GM12878 (cell line): ENCODE measurements at regions not wholly inside any gene's neighbourhood (a gene's known extent, or its start where the extent isn't known, plus 50 kb on each side); places are given as distances from the start of the nearest gene placed in this dataset.

Source experiments
- ATAC-seq: fragments of 200-7000 bp; cut with Tn5 transposase; 3 replicates; pipeline ENCODE4 v1.9.1; 2020; ENCODE audit warnings: mild to moderate bottlenecking, moderate library complexity
- BruUV-seq: library from RNA; stranded (reverse); fragments of 400-500 nt; replicated peaks from 2 replicates; lab custom pipeline; 2021; lab: Mats Ljungman, UMichigan
- CTCF ChIA-PET: fragments of 300-600 bp; sonication (Branson Sonifier 250); formaldehyde crosslinking; extraction: SDS; loops from one replicate; lab custom pipeline; 2021; ENCODE audit warnings: inconsistent platforms; lab: Yijun Ruan, JAX
- POLR2A ChIA-PET: fragments of 350-600 bp; formaldehyde crosslinking; extraction: SDS; loops from one replicate; lab custom pipeline; 2021; ENCODE audit warnings: inconsistent platforms; lab: Charles Lee
- RAD21 ChIA-PET: fragments of 300-600 bp; sonication (Branson Sonifier 250); formaldehyde crosslinking; loops from one replicate; lab custom pipeline; 2023; ENCODE audit warnings: antibody characterized with exemption; ENCODE audit not compliant: unreplicated experiment; lab: Charles Lee
- SMC1A ChIA-PET: fragments of 300-600 bp; sonication (Branson Sonifier 250); formaldehyde crosslinking; loops from one replicate; lab custom pipeline; 2023; ENCODE audit not compliant: unreplicated experiment, uncharacterized antibody; lab: Charles Lee
- DNase-seq: peaks from one replicate; pipeline ENCODE4 v3.0.0-alpha.2; 2011; ENCODE audit warnings: low read depth, low spot score
- FAIRE-seq: peaks from 3 replicates; lab custom pipeline; 2011; peaks lifted over from hg19 to GRCh38; lab: Jason Lieb, UNC
- H2AFZ ChIP-seq: 2 replicates; pipeline ENCODE4 v1.6.0; 2011; ENCODE audit warnings: low read depth, low read length, control low read depth; ENCODE audit not compliant: control insufficient read depth
- H3K27ac ChIP-seq: 2 replicates; pipeline ENCODE4 v1.5.1; 2011; ENCODE audit warnings: control low read depth; ENCODE audit not compliant: control insufficient read depth, insufficient read depth
- H3K27me3 ChIP-seq, 2 experiments: replicated peaks in 1 of 2; 2 replicates each; pipeline versions ENCODE4 v1.6.0 to v1.6.1; 2011; ENCODE audit warnings: low read length in 1 of 2; ENCODE audit not compliant: control insufficient read depth in 2 of 2, insufficient read depth in 2 of 2
- H3K36me3 ChIP-seq, 2 experiments: 2 replicates each; pipeline ENCODE4 v1.5.1; 2011; ENCODE audit warnings: low read length in 1 of 2; ENCODE audit not compliant: control insufficient read depth in 2 of 2, insufficient read depth in 2 of 2
- H3K4me1 ChIP-seq: 2 replicates; pipeline ENCODE4 v1.6.1; 2011; ENCODE audit warnings: mild to moderate bottlenecking, low read length, moderate library complexity, mixed read lengths; ENCODE audit not compliant: control insufficient read depth, insufficient read depth
- H3K4me2 ChIP-seq: 2 replicates; pipeline ENCODE4 v1.6.0; 2011; ENCODE audit warnings: control low read depth; ENCODE audit not compliant: control insufficient read depth, insufficient read depth
- H3K4me3 ChIP-seq: fragments of 200-600 bp; sonication (generic); 2 replicates; pipeline ENCODE4 v1.5.1; 2016
- H3K79me2 ChIP-seq: 2 replicates; pipeline ENCODE4 v1.6.0; 2011; ENCODE audit warnings: low read length; ENCODE audit not compliant: control insufficient read depth, insufficient read depth
- H3K9ac ChIP-seq: 2 replicates; pipeline ENCODE4 v1.8.0; 2011; ENCODE audit warnings: low read length, control low read depth, mixed read lengths; ENCODE audit not compliant: control insufficient read depth, insufficient read depth
- H3K9me3 ChIP-seq: replicated peaks from 3 replicates; pipeline ENCODE4 v1.5.1; 2011; ENCODE audit warnings: mild to moderate bottlenecking, low read length; ENCODE audit not compliant: control insufficient read depth, insufficient read depth
- H4K20me1 ChIP-seq: 2 replicates; pipeline ENCODE4 v1.6.0; 2011; ENCODE audit not compliant: control insufficient read depth, insufficient read depth
- ATF3 ChIP-seq: IDR thresholded peaks from 2 replicates; pipeline ENCODE4 v1.6.1; 2011; ENCODE audit warnings: low read depth, mild to moderate bottlenecking, low read length, moderate library complexity, borderline replicate concordance; ENCODE audit errors: extremely low read depth
- BCLAF1 ChIP-seq: fragments of 450-650 bp; IDR thresholded peaks from 2 replicates; pipeline ENCODE4 v1.6.1; 2017; ENCODE audit warnings: antibody characterized with exemption, mild to moderate bottlenecking, moderate library complexity
- CEBPB ChIP-seq, 2 experiments: fragments of 150-350 bp in 1 of 2; IDR thresholded peaks; 2 replicates each; pipeline ENCODE4 v1.6.1; 2012 to 2014; ENCODE audit warnings: low read depth in 2 of 2, low read length in 2 of 2, borderline replicate concordance in 1 of 2, inconsistent platforms in 1 of 2
- DPF2 ChIP-seq: fragments of 450-650 bp; IDR thresholded peaks from 2 replicates; pipeline ENCODE4 v1.6.1; 2017; ENCODE audit warnings: mild to moderate bottlenecking
- EP300 ChIP-seq, 2 experiments: fragments of 150-350 bp in 1 of 2; IDR thresholded peaks; 2 replicates each; pipeline ENCODE4 v1.6.1; 2011 to 2012; ENCODE audit warnings: low read depth in 2 of 2, low read length in 2 of 2, borderline replicate concordance in 1 of 2, improper control_type of control experiment in 1 of 2, inconsistent platforms in 1 of 2; ENCODE audit not compliant: control insufficient read depth in 1 of 2
- IKZF1 ChIP-seq: fragments of 450-650 bp; conservative IDR thresholded peaks from 2 replicates; pipeline ENCODE4 v1.6.1; 2017; ENCODE audit warnings: antibody characterized with exemption, mild to moderate bottlenecking
- PRDM15 ChIP-seq: fragments of 450-650 bp; formaldehyde crosslinking; IDR thresholded peaks from 2 replicates; pipeline ENCODE4 v1.4.0; 2020; ENCODE audit warnings: mild to moderate bottlenecking, moderate library complexity
- RAD21 ChIP-seq: IDR thresholded peaks from 2 replicates; pipeline ENCODE4 v1.6.1; 2011; ENCODE audit warnings: mild to moderate bottlenecking, low read depth, low read length, moderate library complexity; ENCODE audit not compliant: insufficient read depth
- RUNX3 ChIP-seq: IDR thresholded peaks from 2 replicates; pipeline ENCODE4 v1.6.1; 2012; ENCODE audit warnings: low read length, inconsistent platforms
- SIX5 ChIP-seq: IDR thresholded peaks from 2 replicates; pipeline ENCODE4 v1.6.1; 2011; ENCODE audit warnings: mild to moderate bottlenecking, low read depth, low read length, moderate library complexity; ENCODE audit not compliant: severe bottlenecking
- YBX1 ChIP-seq: fragments of 450-650 bp; IDR thresholded peaks from 2 replicates; pipeline ENCODE4 v1.6.1; 2016; ENCODE audit warnings: antibody characterized with exemption
- ZBED1 ChIP-seq: IDR thresholded peaks from 2 replicates; pipeline ENCODE4 v1.6.1; 2016; ENCODE audit warnings: borderline replicate concordance
- WGBS: methylation state at CpG from one replicate; pipeline ENCODE4 v1.1.6; 2016; ENCODE audit warnings: low lambda C conversion rate; ENCODE audit not compliant: insufficient replicate concordance, insufficient coverage; ENCODE audit errors: missing lambda C conversion rate; 5-methylcytosine and 5-hydroxymethylcytosine counted together
- in situ Hi-C: fragments of 300-500 bp; cut with MboI; formaldehyde crosslinking; loops from 9 replicates; pipeline ENCODE4 v1.14.3; 2018; ENCODE audit warnings: mixed read lengths
- intact Hi-C: fragments of 100-400 bp; cut with micrococcal nuclease; formaldehyde crosslinking; loops from one replicate; pipeline ENCODE4 v1.14.2; 2022; ENCODE audit not compliant: unreplicated experiment

- DNase-seq (no peak), ATAC-seq (no peak), FAIRE-seq (no peak)
- intact Hi-C loops (no loop called here), in situ Hi-C loops (no loop called here)
- Histone ChIP-seq H3K36me3 (no peaks in the 10 kb centered on the region), H3K4me3 (no peak overlapping the region), H4K20me1 (no peaks in the 10 kb centered on the region; the same call in 1 of the 2 replicates), H2AFZ (no peak overlapping the region), H3K4me1 (no peaks in the 10 kb centered on the region), H3K27ac (no peak overlapping the region), H3K4me2 (no peak overlapping the region), H3K79me2 (no peaks in the 10 kb centered on the region), H3K9me3 (no peaks in the 10 kb centered on the region), H3K9ac (no peak overlapping the region), H3K27me3 (peaks cover 0 to 7% of the 10 kb centered on the region in 2 experiments; a peak in 3 of 4 replicates)
- TF ChIP-seq EP300 (IDR thresholded peaks at IDR 0.05; ENCODE audit: borderline replicate concordance in 1 of 2, control insufficient read depth in 1 of 2, low read depth in 2 of 2, low read length in 2 of 2) (no peak), DPF2 (no peak), BCLAF1 (no peak), IKZF1 (no peak), YBX1 (no peak), CEBPB (IDR thresholded peaks at IDR 0.05; ENCODE audit: borderline replicate concordance in 1 of 2, low read depth in 2 of 2, low read length in 2 of 2) (no peak), ZBED1 (no peak), RAD21 (no peak), RUNX3 (no peak), ATF3 (no peak), SIX5 (no peak), PRDM15 (CRISPR knock-in tag) (no peak)
- CTCF ChIA-PET, result interaction anchor here (0.6 kb wide), 1 partner anchor 103 kb away, joined by 3 read pairs; no protein-coding TSS in a partner anchor
- WGBS, result 50% methylated on average over 7 of the region's 7 CpGs
- RAD21 ChIA-PET, result no interaction called here
- POLR2A ChIA-PET, result no interaction called here
- SMC1A ChIA-PET, result no interaction called here
- BruUV-seq, result no TSS peak
Observed at GRCh38 chr1:228979325-228979699, 244.0 kb downstream of the RHOU start.
